IMR-90 (cell line): ENCODE measurements at regions not wholly inside any gene's neighbourhood (a gene's known extent, or its start where the extent isn't known, plus 50 kb on each side); places are given as distances from the start of the nearest gene placed in this dataset.

Experiments
- ATAC-seq: fragments of 200-7000 bp; cut with Tn5 transposase; 2 replicates; pipeline ENCODE4 v1.9.1; 2020; ENCODE audit warnings: low read depth, mild to moderate bottlenecking, moderate library complexity
- BruUV-seq: library from RNA; stranded (reverse); fragments of 400-500 nt; replicated peaks from 2 replicates; lab custom pipeline; 2021; lab: Mats Ljungman, UMichigan
- CTCF ChIA-PET: fragments of 300-600 bp; formaldehyde crosslinking; extraction: SDS; loops from one replicate; lab custom pipeline; 2021; ENCODE audit warnings: antibody characterized with exemption; lab: Yijun Ruan, JAX
- POLR2A ChIA-PET: fragments of 300-600 bp; sonication (Branson Sonifier 250); formaldehyde crosslinking; loops from one replicate; lab custom pipeline; 2022; ENCODE audit warnings: antibody characterized with exemption; ENCODE audit not compliant: unreplicated experiment; lab: Charles Lee
- DNase-seq: peaks from one replicate; pipeline ENCODE4 v3.0.0; 2013
- H2AFZ ChIP-seq: replicated peaks from 2 replicates; pipeline ENCODE3; 2013; ENCODE audit warnings: low read length, mild to moderate bottlenecking; ENCODE audit not compliant: poor library complexity
- H2AK5ac ChIP-seq: 2 replicates; pipeline ENCODE4 v1.6.1; 2013; ENCODE audit warnings: low read depth, low read length, inconsistent platforms
- H2AK9ac ChIP-seq: replicated peaks from 2 replicates; pipeline ENCODE3; 2013; ENCODE audit warnings: mild to moderate bottlenecking, low read depth, low read length, moderate library complexity; ENCODE audit not compliant: poor library complexity
- H2BK120ac ChIP-seq: 2 replicates; pipeline ENCODE4 v1.6.1; 2013; ENCODE audit warnings: low read depth, low read length, inconsistent platforms
- H2BK15ac ChIP-seq: 3 replicates; pipeline ENCODE4 v1.6.1; 2013; ENCODE audit warnings: low read depth, low read length, inconsistent platforms
- H2BK20ac ChIP-seq: 2 replicates; pipeline ENCODE4 v1.6.1; 2013; ENCODE audit warnings: low read depth, mild to moderate bottlenecking, inconsistent platforms, low read length, moderate library complexity
- H2BK5ac ChIP-seq: 2 replicates; pipeline ENCODE4 v1.6.1; 2013; ENCODE audit warnings: mild to moderate bottlenecking, low read depth, low read length, inconsistent platforms; ENCODE audit not compliant: poor library complexity, severe bottlenecking
- H3K14ac ChIP-seq: replicated peaks from 2 replicates; pipeline ENCODE4 v1.6.1; 2013; ENCODE audit warnings: low read depth, low read length, inconsistent platforms
- H3K18ac ChIP-seq: 2 replicates; pipeline ENCODE4 v1.6.1; 2013; ENCODE audit warnings: low read depth, low read length, control low read depth
- H3K23ac ChIP-seq: 2 replicates; pipeline ENCODE4 v1.6.1; 2013; ENCODE audit warnings: low read depth, low read length, inconsistent platforms
- H3K27ac ChIP-seq: 2 replicates; pipeline ENCODE4 v1.5.1; 2013; ENCODE audit warnings: mild to moderate bottlenecking, control low read depth, low read length; ENCODE audit not compliant: insufficient read depth
- H3K27me3 ChIP-seq: 2 replicates; pipeline ENCODE4 v1.6.1; 2013; ENCODE audit warnings: low read length; ENCODE audit not compliant: control insufficient read depth, insufficient read depth
- H3K36me3 ChIP-seq: 2 replicates; pipeline ENCODE4 v1.6.1; 2013; ENCODE audit warnings: low read length, mixed read lengths; ENCODE audit not compliant: control insufficient read depth, insufficient read depth
- H3K4ac ChIP-seq: 2 replicates; pipeline ENCODE4 v1.6.1; 2013; ENCODE audit warnings: low read depth, low read length, inconsistent platforms
- H3K4me1 ChIP-seq: 2 replicates; pipeline ENCODE4 v1.6.1; 2013; ENCODE audit warnings: low read length, mixed read lengths; ENCODE audit not compliant: control insufficient read depth, insufficient read depth
- H3K4me2 ChIP-seq: 2 replicates; pipeline ENCODE4 v1.6.1; 2013; ENCODE audit warnings: low read depth, mild to moderate bottlenecking, control low read depth, low read length, moderate library complexity
- H3K4me3 ChIP-seq: 2 replicates; pipeline ENCODE4 v1.5.1; 2013; ENCODE audit warnings: low read depth, mild to moderate bottlenecking, control low read depth, low read length, moderate library complexity; ENCODE audit not compliant: insufficient read depth
- H3K56ac ChIP-seq: 2 replicates; pipeline ENCODE4 v1.6.1; 2013; ENCODE audit warnings: low read length, inconsistent platforms; ENCODE audit not compliant: insufficient read depth; ENCODE audit errors: extremely low read depth
- H3K79me1 ChIP-seq, 2 experiments: 2 replicates each; pipeline ENCODE4 v1.6.1; 2013; ENCODE audit warnings: low read length in 2 of 2, inconsistent platforms in 1 of 2, low read depth in 1 of 2
- H3K9ac ChIP-seq: 2 replicates; pipeline ENCODE4 v1.6.1; 2013; ENCODE audit warnings: low read depth, low read length, control low read depth
- H3K9me1 ChIP-seq: 2 replicates; pipeline ENCODE4 v1.6.1; 2013; ENCODE audit warnings: low read length, inconsistent platforms; ENCODE audit not compliant: insufficient read depth
- H3K9me3 ChIP-seq: 2 replicates; pipeline ENCODE4 v1.6.1; 2013; ENCODE audit warnings: low read length; ENCODE audit not compliant: control insufficient read depth, insufficient read depth
- H4K20me1 ChIP-seq: 2 replicates; pipeline ENCODE4 v1.6.1; 2013; ENCODE audit warnings: low read length, inconsistent platforms; ENCODE audit not compliant: insufficient read depth
- H4K5ac ChIP-seq: 2 replicates; pipeline ENCODE4 v1.6.1; 2013; ENCODE audit warnings: mild to moderate bottlenecking, low read depth, low read length, control low read depth
- H4K8ac ChIP-seq, 2 experiments: 2 replicates each; pipeline ENCODE4 v1.6.1; 2013; ENCODE audit warnings: low read depth in 2 of 2, low read length in 2 of 2, control low read depth in 1 of 2, inconsistent platforms in 1 of 2
- H4K91ac ChIP-seq: 2 replicates; pipeline ENCODE4 v1.6.1; 2013; ENCODE audit warnings: low read depth, low read length, inconsistent platforms; ENCODE audit not compliant: insufficient read depth
- FOS ChIP-seq: fragments of 150-350 bp; IDR thresholded peaks from 2 replicates; pipeline ENCODE4 v1.6.1; 2016; ENCODE audit warnings: low read depth, low read length
- WGBS, 2 experiments: methylation state at CpG; one replicate each; pipeline versions ENCODE4 v1.1.5 to v1.1.7; 2013; ENCODE audit warnings: missing lambda C conversion rate in 2 of 2; ENCODE audit not compliant: insufficient read length in 1 of 2; ENCODE audit errors: extremely low coverage in 2 of 2; 5-methylcytosine and 5-hydroxymethylcytosine counted together
- dilution Hi-C: fragments of 300-500 bp; cut with HindIII; formaldehyde crosslinking; loops from one replicate; pipeline ENCODE4 v1.14.3; 2018; ENCODE audit warnings: low sequenced_read_pairs; ENCODE audit not compliant: unreplicated experiment
- in situ Hi-C: fragments of 300-500 bp; cut with MboI; formaldehyde crosslinking; loops from 3 replicates; pipeline ENCODE4 v1.14.3; 2019; ENCODE audit warnings: low sequenced_read_pairs, inconsistent platforms, mixed read lengths
- intact Hi-C: fragments of 100-400 bp; cut with micrococcal nuclease; formaldehyde crosslinking; loops from 2 replicates; pipeline ENCODE4 v1.10.0; 2022
- TF ChIP-seq, protein P1 (sequence below): fragments of 150-350 bp; IDR thresholded peaks from 2 replicates; pipeline ENCODE4 v1.6.1; 2016; ENCODE audit warnings: low read depth, mild to moderate bottlenecking, low read length, moderate library complexity, borderline replicate concordance

DNA sequence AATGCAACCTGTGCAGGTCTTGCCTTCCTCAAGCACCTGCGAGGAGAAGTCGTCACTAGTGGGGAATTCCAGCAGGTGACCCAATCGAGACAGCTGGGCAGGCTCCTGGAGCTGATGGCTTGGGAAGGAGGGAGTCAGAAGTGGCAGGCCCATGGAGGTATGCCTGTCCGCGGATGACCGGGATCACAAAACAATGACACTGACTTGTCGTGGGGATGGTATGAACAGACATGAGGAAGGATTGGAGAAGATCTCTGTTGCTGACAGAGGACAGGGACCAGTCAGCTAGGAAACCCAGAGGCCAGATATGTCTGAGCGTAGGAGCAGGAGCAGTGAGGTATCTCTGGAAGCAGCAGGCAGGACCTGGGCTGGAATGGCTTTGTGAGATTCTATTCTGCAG, 233.3 kb downstream of the SOX9 start:
- Histone ChIP-seq H3K9me1 (0 out of 2 replicates have a peak, but pooled peaks cover 6% of the 10 kb centered on the region), H3K4ac (no peak overlapping the region; the same call in 1 of the 2 replicates), H3K56ac (no peak overlapping the region), H2AK9ac (no peak overlapping the region), H2BK120ac (no peak overlapping the region), H3K4me1 (peaks cover 5% of the 10 kb centered on the region; the same call in 1 of the 2 replicates), H3K79me1 (no peaks in the 10 kb centered on the region), H3K27me3 (no peaks in the 10 kb centered on the region; the same call in 1 of the 2 replicates), H3K4me2 (no peak overlapping the region), H4K5ac (no peak overlapping the region), H3K4me3 (no peak overlapping the region), H2BK15ac (no peak overlapping the region), H3K36me3 (no peaks in the 10 kb centered on the region), H2BK5ac (no peak overlapping the region), H3K23ac (no peak overlapping the region), H3K27ac (no peak overlapping the region), H4K91ac (no peak overlapping the region), H3K9ac (no peak overlapping the region), H2BK20ac (no peak overlapping the region), H3K18ac (no peak overlapping the region), H4K20me1 (no peaks in the 10 kb centered on the region), H3K9me3 (peaks cover 15% of the 10 kb centered on the region), H2AK5ac (no peak overlapping the region), H3K14ac (no peak overlapping the region), H2AFZ (no peak overlapping the region), H4K8ac (no peak overlapping the region)
- intact Hi-C loops = no loop called here
- CTCF ChIA-PET = no interaction called here
- WGBS, 2 experiments = 96% methylated on average over 7 of the region's 8 CpGs; no CpG with 5 or more reads in 1 of the 2 experiments
- ATAC-seq (no peak), DNase-seq (no peak)
- TF ChIP-seq, protein P1, sequence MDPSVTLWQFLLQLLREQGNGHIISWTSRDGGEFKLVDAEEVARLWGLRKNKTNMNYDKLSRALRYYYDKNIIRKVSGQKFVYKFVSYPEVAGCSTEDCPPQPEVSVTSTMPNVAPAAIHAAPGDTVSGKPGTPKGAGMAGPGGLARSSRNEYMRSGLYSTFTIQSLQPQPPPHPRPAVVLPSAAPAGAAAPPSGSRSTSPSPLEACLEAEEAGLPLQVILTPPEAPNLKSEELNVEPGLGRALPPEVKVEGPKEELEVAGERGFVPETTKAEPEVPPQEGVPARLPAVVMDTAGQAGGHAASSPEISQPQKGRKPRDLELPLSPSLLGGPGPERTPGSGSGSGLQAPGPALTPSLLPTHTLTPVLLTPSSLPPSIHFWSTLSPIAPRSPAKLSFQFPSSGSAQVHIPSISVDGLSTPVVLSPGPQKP = no peak
- TF ChIP-seq FOS = no peak
- in situ Hi-C loops = no loop called here
- dilution Hi-C loops = no loop called here
- POLR2A ChIA-PET = no interaction called here
- BruUV-seq = no TSS peak
